Testis (tissue), 2 donors: ENCODE measurements at regions not wholly inside any gene's neighbourhood (a gene's known extent, or its start where the extent isn't known, plus 50 kb on each side); places are given as distances from the start of the nearest gene placed in this dataset.

Experiments used
- DNase-seq: peaks from one replicate; pipeline ENCODE4 v3.0.0-alpha.2; 2019
- H3K27ac ChIP-seq, 2 donors: fragments of 200-600 bp; sonication (generic); one replicate each; pipeline ENCODE4 v1.5.1; 2019
- H3K27me3 ChIP-seq: fragments of 200-600 bp; sonication (generic); one replicate; pipeline ENCODE4 v1.5.1; 2019
- H3K36me3 ChIP-seq: fragments of 200-600 bp; sonication (generic); one replicate; pipeline ENCODE4 v1.5.1; 2017; ENCODE audit warnings: low read depth; ENCODE audit errors: missing control alignments
- H3K4me1 ChIP-seq: fragments of 200-600 bp; sonication (generic); one replicate; pipeline ENCODE4 v1.5.1; 2019
- H3K4me3 ChIP-seq, 2 donors: fragments of 200-600 bp; sonication (generic); one replicate each; pipeline ENCODE4 v1.5.1; 2017 to 2019
- H3K9me3 ChIP-seq: fragments of 200-600 bp; sonication (generic); one replicate; pipeline ENCODE4 v1.5.1; 2017
- CTCF ChIP-seq, 3 experiments: fragments of 450-650 bp in 2 of 3; fragments of 200-600 bp in 1 of 3; sonication (generic) in 1 of 3; IDR thresholded peaks; one replicate each; pipeline ENCODE4 v1.5.1; 2016 to 2019; ENCODE audit warnings: antibody characterized with exemption in 3 of 3, mild to moderate bottlenecking in 2 of 3, moderate library complexity in 1 of 3
- POLR2A ChIP-seq: fragments of 450-650 bp; IDR thresholded peaks from one replicate; pipeline ENCODE4 v1.6.1; 2017; ENCODE audit warnings: antibody characterized with exemption, mild to moderate bottlenecking, moderate library complexity
- WGBS, 2 donors: methylation state at CpG; one replicate each; pipeline ENCODE4 v1.1.5; 2018; 5-methylcytosine and 5-hydroxymethylcytosine counted together
- intact Hi-C: fragments of 100-400 bp; cut with DNase I; formaldehyde crosslinking; loops from one replicate; pipeline ENCODE4 v1.15.1; 2023; ENCODE audit warnings: low total_unique reads

GRCh38 chr1:29698033-29698432 lies 461.7 kb downstream of the PTPRU start:
- no peak overlapping the region for H3K27ac ChIP-seq
- no peaks in the 10 kb centered on the region for H3K36me3 ChIP-seq
- H3K4me3 ChIP-seq, result no peak overlapping the region
- no peak for DNase-seq
- WGBS, 2 donors, result 50 to 66% methylated on average over 5 to 7 of the region's 7 CpGs
- H3K4me1 ChIP-seq, result no peaks in the 10 kb centered on the region
- H3K27me3 ChIP-seq, result no peaks in the 10 kb centered on the region
- intact Hi-C loops, result no loop called here
- TF ChIP-seq CTCF (IDR thresholded peaks at IDR 0.05) (peak in 2 of 3 experiments; percentile 20), POLR2A (no peak)
- no peaks in the 10 kb centered on the region for H3K9me3 ChIP-seq

DNA sequence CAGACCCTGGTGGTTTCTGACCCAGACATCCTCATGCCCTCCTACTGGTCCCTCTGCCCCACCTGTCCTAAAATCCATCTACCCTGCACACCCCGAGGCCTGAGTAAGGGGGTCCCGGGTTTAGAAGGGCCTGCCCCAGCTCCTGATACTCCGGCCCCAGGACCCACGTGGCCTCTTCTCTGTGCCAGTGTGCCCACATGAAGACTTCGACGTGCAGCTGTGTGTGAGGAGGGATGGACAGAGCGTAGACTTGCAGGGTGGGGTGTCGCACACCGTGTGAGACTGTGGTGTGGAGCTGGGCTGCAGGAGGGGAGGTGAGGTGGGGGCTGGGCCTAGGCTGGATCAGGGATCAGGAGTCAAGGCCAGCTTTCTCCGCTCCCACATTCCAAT lies 461.1 kb downstream of the PTPRU start:
- no peak for DNase-seq
- no peaks in the 10 kb centered on the region for H3K36me3 ChIP-seq
- intact Hi-C loops, result no loop called here
- H3K4me3 ChIP-seq, result no peak overlapping the region
- no peaks in the 10 kb centered on the region for H3K4me1 ChIP-seq
- no peaks in the 10 kb centered on the region for H3K9me3 ChIP-seq
- no peaks in the 10 kb centered on the region for H3K27me3 ChIP-seq
- H3K27ac ChIP-seq, result no peak overlapping the region
- 57 to 69% methylated on average over 10 of the region's 10 CpGs for WGBS, 2 donors
- TF ChIP-seq CTCF (IDR thresholded peaks at IDR 0.05), result no peak
- TF ChIP-seq POLR2A, result no peak

- WGBS, 2 donors, result 80 to 83% methylated on average over 17 to 20 of the region's 20 CpGs
- DNase-seq, result no peak
- intact Hi-C loops, result no loop called here
These were observed 460.5 kb downstream of the PTPRU start for GRCh38 chr1:29696656-29697390.

DNA sequence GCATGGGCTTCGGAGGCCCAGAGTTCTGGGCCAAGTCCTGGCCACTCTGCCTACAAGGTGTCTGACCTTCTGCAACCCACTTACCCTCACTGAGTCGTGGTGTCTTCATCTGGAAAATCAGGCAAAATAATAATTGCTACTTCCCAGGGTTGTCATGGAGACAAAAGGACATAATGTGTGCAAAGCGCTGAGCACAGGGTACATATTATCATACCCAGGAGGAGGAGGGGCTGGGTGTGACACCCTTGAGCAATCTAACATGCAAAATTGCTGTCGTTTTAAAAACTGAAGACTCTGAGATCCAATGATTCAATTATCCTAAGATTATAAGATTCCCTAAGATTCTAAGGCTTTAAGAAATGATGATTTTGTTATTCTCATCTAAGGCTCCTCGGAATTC lies 459.5 kb downstream of the PTPRU start:
- H3K27me3 ChIP-seq, result no peaks in the 10 kb centered on the region
- intact Hi-C loops, result no loop called here
- no peaks in the 10 kb centered on the region for H3K4me1 ChIP-seq
- H3K36me3 ChIP-seq, result no peaks in the 10 kb centered on the region
- H3K27ac ChIP-seq, result no peak overlapping the region
- no peak for DNase-seq
- H3K9me3 ChIP-seq, result no peaks in the 10 kb centered on the region
- H3K4me3 ChIP-seq, result no peak overlapping the region
- 80 to 89% methylated on average over 5 of the region's 5 CpGs for WGBS, 2 donors
- no peak for TF ChIP-seq POLR2A
- TF ChIP-seq CTCF (IDR thresholded peaks at IDR 0.05), result no peak

More at GRCh38 chr1:29696656-29697390, 460.5 kb downstream of the PTPRU start:
- no peaks in the 10 kb centered on the region for H3K36me3 ChIP-seq
- H3K27ac ChIP-seq, result no peak overlapping the region
- H3K27me3 ChIP-seq, result no peaks in the 10 kb centered on the region
- no peaks in the 10 kb centered on the region for H3K9me3 ChIP-seq
- no peak overlapping the region for H3K4me3 ChIP-seq
- TF ChIP-seq POLR2A (no peak), CTCF (IDR thresholded peaks at IDR 0.05) (no peak)
- no peaks in the 10 kb centered on the region for H3K4me1 ChIP-seq

GRCh38 chr1:29695036-29695435 lies 458.7 kb downstream of the PTPRU start:
- Histone ChIP-seq H3K4me1 (no peaks in the 10 kb centered on the region), H3K9me3 (no peaks in the 10 kb centered on the region), H3K4me3 (no peak overlapping the region), H3K27ac (no peak overlapping the region), H3K36me3 (no peaks in the 10 kb centered on the region), H3K27me3 (no peaks in the 10 kb centered on the region)
- no peak for DNase-seq
- 77 to 81% methylated on average over 3 of the region's 3 CpGs for WGBS, 2 donors
- intact Hi-C loops, result no loop called here
- no peak for TF ChIP-seq POLR2A
- TF ChIP-seq CTCF (IDR thresholded peaks at IDR 0.05), result no peak
